Astrocyte (in vitro differentiated cells and primary cell): ENCODE measurements at regions not wholly inside any gene's neighbourhood (a gene's known extent, or its start where the extent isn't known, plus 50 kb on each side); places are given as distances from the start of the nearest gene placed in this dataset.

ENCODE experiments used
- CTCF ChIP-seq: IDR thresholded peaks from 2 replicates; pipeline ENCODE4 v1.5.1; 2011; ENCODE audit warnings: low read depth, mild to moderate bottlenecking, inconsistent platforms, low read length, moderate library complexity; ENCODE audit not compliant: insufficient read depth
- EZH2 ChIP-seq: IDR thresholded peaks from 2 replicates; pipeline ENCODE4 v1.6.1; 2012; ENCODE audit warnings: mild to moderate bottlenecking, low read length, inconsistent platforms; ENCODE audit not compliant: insufficient read depth

- TF ChIP-seq EZH2 (no peak), CTCF (no peak)
Measured at GRCh38 chr6:15829156-15829555, 166.3 kb upstream of the DTNBP1 start.
